ENCODE measurements at regions not wholly inside any gene's neighbourhood (a gene's known extent, or its start where the extent isn't known, plus 50 kb on each side); places are given as distances from the start of the nearest gene placed in this dataset.

GRCh38 chr5:123294544-123294943 is 128.7 kb downstream of the CEP120 start:
- peaks cover 4% of the 10 kb centered on the region for H3K27me3 ChIP-seq (ENCODE audit: control insufficient read depth, insufficient read depth, low read length)
- no peak overlapping the region for H3K4me3 Mint-ChIP-seq
- no peaks in the 10 kb centered on the region for H3K9me3 ChIP-seq (ENCODE audit: control insufficient read depth in 2 of 2, low read length in 2 of 2)
- no peaks in the 10 kb centered on the region for H3K4me1 Mint-ChIP-seq
- H3K36me3 ChIP-seq (ENCODE audit: control insufficient read depth, insufficient read depth, low read length), result no peaks in the 10 kb centered on the region
- peaks cover 0 to 7% (median 0%) of the 10 kb centered on the region in 7 donors for H3K9me3 Mint-ChIP-seq
- peaks cover 28% of the 10 kb centered on the region for H3K27me3 Mint-ChIP-seq
- no peaks in the 10 kb centered on the region for H3K4me1 ChIP-seq (ENCODE audit: control insufficient read depth, insufficient read depth, low read length, poor library complexity, severe bottlenecking)
- no peak overlapping the region for H3K27ac ChIP-seq (ENCODE audit: insufficient read depth, low read length, poor library complexity, severe bottlenecking)
- ATAC-seq (ENCODE audit: low read depth in 2 of 2), result no peak
- no peak for DNase-seq
- no peaks in the 10 kb centered on the region for H3K36me3 Mint-ChIP-seq
- H3K27ac Mint-ChIP-seq, result no peak overlapping the region
- H3K4me3 ChIP-seq (ENCODE audit: low read depth, low read length), result no peak overlapping the region

- H3K27me3 Mint-ChIP-seq, result peaks cover 47% of the 10 kb centered on the region
Observed at GRCh38 chr5:123289210-123289609, 134.0 kb downstream of the CEP120 start.

GRCh38 chr5:123287881-123288280 is 135.3 kb downstream of the CEP120 start:
- Mint-ChIP-seq H3K4me3 (no peak overlapping the region), H3K36me3 (no peaks in the 10 kb centered on the region), H3K27me3 (peaks cover 59% of the 10 kb centered on the region), H3K9me3 (peaks cover 0 to 1% (median 0%) of the 10 kb centered on the region in 7 donors), H3K4me1 (peaks cover 0 to 4% (median 1%) of the 10 kb centered on the region in 4 donors), H3K27ac (no peak overlapping the region)
- Histone ChIP-seq H3K9me3 (ENCODE audit: control insufficient read depth in 2 of 2, low read length in 2 of 2) (no peaks in the 10 kb centered on the region), H3K4me1 (ENCODE audit: control insufficient read depth, insufficient read depth, low read length, poor library complexity, severe bottlenecking) (no peaks in the 10 kb centered on the region), H3K36me3 (ENCODE audit: control insufficient read depth, insufficient read depth, low read length) (no peaks in the 10 kb centered on the region), H3K27me3 (ENCODE audit: control insufficient read depth, insufficient read depth, low read length) (peaks cover 15% of the 10 kb centered on the region), H3K27ac (ENCODE audit: insufficient read depth, low read length, poor library complexity, severe bottlenecking) (no peak overlapping the region), H3K4me3 (ENCODE audit: low read depth, low read length) (no peak overlapping the region)
- ATAC-seq (ENCODE audit: low read depth in 2 of 2) (no peak), DNase-seq (no peak)

More at GRCh38 chr5:123289210-123289609, 134.0 kb downstream of the CEP120 start:
- Histone ChIP-seq H3K27ac (ENCODE audit: insufficient read depth, low read length, poor library complexity, severe bottlenecking) (no peak overlapping the region), H3K4me3 (ENCODE audit: low read depth, low read length) (no peak overlapping the region), H3K27me3 (ENCODE audit: control insufficient read depth, insufficient read depth, low read length) (peaks cover 12% of the 10 kb centered on the region), H3K4me1 (ENCODE audit: control insufficient read depth, insufficient read depth, low read length, poor library complexity, severe bottlenecking) (no peaks in the 10 kb centered on the region), H3K9me3 (ENCODE audit: control insufficient read depth in 2 of 2, low read length in 2 of 2) (no peaks in the 10 kb centered on the region), H3K36me3 (ENCODE audit: control insufficient read depth, insufficient read depth, low read length) (no peaks in the 10 kb centered on the region)
- H3K4me1 Mint-ChIP-seq, result peaks cover 0 to 4% (median 1%) of the 10 kb centered on the region in 4 donors
- no peak overlapping the region for H3K4me3 Mint-ChIP-seq
- peaks cover 0 to 1% (median 0%) of the 10 kb centered on the region in 7 donors for H3K9me3 Mint-ChIP-seq
- no peak for ATAC-seq (ENCODE audit: low read depth in 2 of 2)
- no peaks in the 10 kb centered on the region for H3K36me3 Mint-ChIP-seq
- DNase-seq, result no peak
- no peak overlapping the region for H3K27ac Mint-ChIP-seq

- Histone ChIP-seq H3K27ac (ENCODE audit: insufficient read depth, low read length, poor library complexity, severe bottlenecking) (no peak overlapping the region), H3K36me3 (ENCODE audit: control insufficient read depth, insufficient read depth, low read length) (no peaks in the 10 kb centered on the region), H3K4me3 (ENCODE audit: low read depth, low read length) (no peak overlapping the region), H3K4me1 (ENCODE audit: control insufficient read depth, insufficient read depth, low read length, poor library complexity, severe bottlenecking) (no peaks in the 10 kb centered on the region), H3K9me3 (ENCODE audit: control insufficient read depth in 2 of 2, low read length in 2 of 2) (no peaks in the 10 kb centered on the region), H3K27me3 (ENCODE audit: control insufficient read depth, insufficient read depth, low read length) (peaks cover 15% of the 10 kb centered on the region)
- Mint-ChIP-seq H3K27me3 (peaks cover 63% of the 10 kb centered on the region), H3K4me3 (no peak overlapping the region), H3K36me3 (no peaks in the 10 kb centered on the region), H3K27ac (no peak overlapping the region), H3K4me1 (peaks cover 0 to 4% (median 1%) of the 10 kb centered on the region in 4 donors), H3K9me3 (peaks cover 0 to 1% (median 0%) of the 10 kb centered on the region in 7 donors)
- DNase-seq (no peak), ATAC-seq (ENCODE audit: low read depth in 2 of 2) (no peak)
Observed at GRCh38 chr5:123286891-123287290, 136.3 kb downstream of the CEP120 start.

GRCh38 chr5:123285122-123286023 is 137.8 kb downstream of the CEP120 start:
- DNase-seq (no peak), ATAC-seq (ENCODE audit: low read depth in 2 of 2) (no peak)
- Mint-ChIP-seq H3K36me3 (no peaks in the 10 kb centered on the region), H3K27ac (no peak overlapping the region), H3K4me1 (peaks cover 0 to 4% (median 1%) of the 10 kb centered on the region in 4 donors), H3K4me3 (no peak overlapping the region), H3K9me3 (peaks cover 0 to 2% (median 0%) of the 10 kb centered on the region in 7 donors), H3K27me3 (peaks cover 57% of the 10 kb centered on the region)
- Histone ChIP-seq H3K4me3 (ENCODE audit: low read depth, low read length) (no peak overlapping the region), H3K4me1 (ENCODE audit: control insufficient read depth, insufficient read depth, low read length, poor library complexity, severe bottlenecking) (no peaks in the 10 kb centered on the region), H3K36me3 (ENCODE audit: control insufficient read depth, insufficient read depth, low read length) (no peaks in the 10 kb centered on the region), H3K27ac (ENCODE audit: insufficient read depth, low read length, poor library complexity, severe bottlenecking) (no peak overlapping the region), H3K27me3 (ENCODE audit: control insufficient read depth, insufficient read depth, low read length) (peaks cover 15% of the 10 kb centered on the region), H3K9me3 (ENCODE audit: control insufficient read depth in 2 of 2, low read length in 2 of 2) (no peaks in the 10 kb centered on the region)

- peaks cover 0 to 4% (median 1%) of the 10 kb centered on the region in 4 donors for H3K4me1 Mint-ChIP-seq
- Histone ChIP-seq H3K27ac (ENCODE audit: insufficient read depth, low read length, poor library complexity, severe bottlenecking) (no peak overlapping the region), H3K4me1 (ENCODE audit: control insufficient read depth, insufficient read depth, low read length, poor library complexity, severe bottlenecking) (no peaks in the 10 kb centered on the region), H3K4me3 (ENCODE audit: low read depth, low read length) (no peak overlapping the region), H3K36me3 (ENCODE audit: control insufficient read depth, insufficient read depth, low read length) (no peaks in the 10 kb centered on the region), H3K9me3 (ENCODE audit: control insufficient read depth in 2 of 2, low read length in 2 of 2) (no peaks in the 10 kb centered on the region), H3K27me3 (ENCODE audit: control insufficient read depth, insufficient read depth, low read length) (peaks cover 18% of the 10 kb centered on the region)
- ATAC-seq (ENCODE audit: low read depth in 2 of 2) (no peak), DNase-seq (no peak)
- peaks cover 0 to 2% (median 0%) of the 10 kb centered on the region in 7 donors for H3K9me3 Mint-ChIP-seq
- no peak overlapping the region for H3K27ac Mint-ChIP-seq
- no peak overlapping the region for H3K4me3 Mint-ChIP-seq
- H3K27me3 Mint-ChIP-seq, result peaks cover 44% of the 10 kb centered on the region
- no peaks in the 10 kb centered on the region for H3K36me3 Mint-ChIP-seq
Observed at GRCh38 chr5:123283499-123283898, 139.7 kb downstream of the CEP120 start.

GRCh38 chr5:123283031-123283430 is 140.2 kb downstream of the CEP120 start:
- Histone ChIP-seq H3K9me3 (ENCODE audit: control insufficient read depth in 2 of 2, low read length in 2 of 2) (no peaks in the 10 kb centered on the region), H3K4me1 (ENCODE audit: control insufficient read depth, insufficient read depth, low read length, poor library complexity, severe bottlenecking) (no peaks in the 10 kb centered on the region), H3K4me3 (ENCODE audit: low read depth, low read length) (no peak overlapping the region), H3K27me3 (ENCODE audit: control insufficient read depth, insufficient read depth, low read length) (peaks cover 18% of the 10 kb centered on the region), H3K36me3 (ENCODE audit: control insufficient read depth, insufficient read depth, low read length) (no peaks in the 10 kb centered on the region), H3K27ac (ENCODE audit: insufficient read depth, low read length, poor library complexity, severe bottlenecking) (no peak overlapping the region)
- Mint-ChIP-seq H3K27ac (no peak overlapping the region), H3K4me3 (no peak overlapping the region), H3K27me3 (peaks cover 44% of the 10 kb centered on the region), H3K4me1 (peaks cover 0 to 4% (median 1%) of the 10 kb centered on the region in 4 donors), H3K36me3 (no peaks in the 10 kb centered on the region), H3K9me3 (peaks cover 0 to 2% (median 0%) of the 10 kb centered on the region in 7 donors)
- DNase-seq (no peak), ATAC-seq (ENCODE audit: low read depth in 2 of 2) (no peak)
